H1 (cell line): ENCODE measurements at regions not wholly inside any gene's neighbourhood (a gene's known extent, or its start where the extent isn't known, plus 50 kb on each side); places are given as distances from the start of the nearest gene placed in this dataset.

Experiments used
- TCF12 ChIP-seq: IDR thresholded peaks from 2 replicates; pipeline ENCODE4 v1.6.1; 2011; ENCODE audit warnings: low read depth, mild to moderate bottlenecking, low read length

- TF ChIP-seq TCF12, result no peak
These were observed 662.4 kb downstream of the SLITRK1 start (continued) for GRCh38 chr13:83219832-83220231.
